HG03280 (cell line): ENCODE measurements at regions not wholly inside any gene's neighbourhood (a gene's known extent, or its start where the extent isn't known, plus 50 kb on each side); places are given as distances from the start of the nearest gene placed in this dataset.
"Not testable (repeated sequence)": the region's sequence is repeated elsewhere in the genome, so short reads cannot be mapped to it uniquely, and the experiment has no call there.

Source experiments
- ATAC-seq: cut with Tn5 transposase; IDR thresholded peaks from one replicate; pipeline ENCODE4 v1.9.1; 2021; ENCODE audit warnings: mild to moderate bottlenecking, moderate library complexity; ENCODE audit not compliant: unreplicated experiment

GRCh38 chr2:142668420-142668819 is 209.0 kb upstream of the KYNU start:
- ATAC-seq = no peak

GRCh38 chr2:142665241-142665640 is 212.2 kb upstream of the KYNU start:
- no peak for ATAC-seq

GRCh38 chr2:142650601-142651000 is 226.9 kb upstream of the KYNU start:
- no peak for ATAC-seq

- no peak for ATAC-seq
Observed at GRCh38 chr2:142649581-142649980, 227.9 kb upstream of the KYNU start.

- ATAC-seq = no peak
Observed at GRCh38 chr2:142642650-142643049, 234.8 kb upstream of the KYNU start.

GRCh38 chr2:142629193-142629592 is 248.3 kb upstream of the KYNU start:
- no peak for ATAC-seq

- no peak for ATAC-seq
Observed at GRCh38 chr2:142621287-142621686, 256.2 kb upstream of the KYNU start.

- no peak for ATAC-seq
Observed at GRCh38 chr2:142617461-142617860, 260.0 kb upstream of the KYNU start.

- no peak for ATAC-seq
Observed at GRCh38 chr2:142615876-142616275, 261.6 kb upstream of the KYNU start.

GRCh38 chr2:142613193-142613592 is 264.3 kb upstream of the KYNU start:
- ATAC-seq = not testable (repeated sequence)

- ATAC-seq = no peak
Observed at GRCh38 chr2:142605421-142605820, 272.0 kb upstream of the KYNU start.

GRCh38 chr2:142603759-142604158 is 273.7 kb upstream of the KYNU start:
- ATAC-seq = no peak

- no peak for ATAC-seq
Observed at GRCh38 chr2:142602418-142602989, 275.0 kb upstream of the KYNU start.

- ATAC-seq = no peak
Observed at GRCh38 chr2:142601794-142602193, 275.7 kb upstream of the KYNU start.

- no peak for ATAC-seq
Observed at GRCh38 chr2:142599504-142599903, 278.0 kb upstream of the KYNU start.

- ATAC-seq = no peak
Observed at GRCh38 chr2:142598846-142599245, 278.6 kb upstream of the KYNU start.

- ATAC-seq = no peak
Observed at GRCh38 chr2:142596334-142597088, 281.0 kb upstream of the KYNU start.

- no peak for ATAC-seq
Observed at GRCh38 chr2:142594935-142595334, 282.5 kb upstream of the KYNU start.

- ATAC-seq = no peak
Observed at GRCh38 chr2:142592171-142592570, 285.3 kb upstream of the KYNU start.

- no peak for ATAC-seq
Observed at GRCh38 chr2:142591420-142591819, 286.0 kb upstream of the KYNU start.

- no peak for ATAC-seq
Observed at GRCh38 chr2:142588269-142588668, 289.2 kb upstream of the KYNU start.

GRCh38 chr2:142586693-142587580 is 290.5 kb upstream of the KYNU start:
- no peak for ATAC-seq
